Fibroblast of lung (primary cell): ENCODE measurements at regions not wholly inside any gene's neighbourhood (a gene's known extent, or its start where the extent isn't known, plus 50 kb on each side); places are given as distances from the start of the nearest gene placed in this dataset.

Experiments used
- DNase-seq, 2 donors: peaks; one replicate each; pipeline versions ENCODE4 v3.0.0 to v3.0.0-alpha.2; 2010; ENCODE audit warnings: low read depth in 2 of 2
- H2AFZ ChIP-seq: 2 replicates; pipeline ENCODE4 v1.5.1; 2012; ENCODE audit warnings: low read length, control low read depth, inconsistent platforms
- H3K27ac ChIP-seq: 2 replicates; pipeline ENCODE4 v1.5.1; 2011; ENCODE audit warnings: low read length, control low read depth; ENCODE audit not compliant: insufficient read depth
- H3K27me3 ChIP-seq: 2 replicates; pipeline ENCODE4 v1.5.1; 2011; ENCODE audit warnings: mild to moderate bottlenecking, low read length; ENCODE audit not compliant: control insufficient read depth, insufficient read depth
- H3K36me3 ChIP-seq: 2 replicates; pipeline ENCODE4 v1.5.1; 2011; ENCODE audit warnings: low read length; ENCODE audit not compliant: control insufficient read depth, insufficient read depth
- H3K4me1 ChIP-seq: 2 replicates; pipeline ENCODE4 v1.5.1; 2011; ENCODE audit warnings: low read length; ENCODE audit not compliant: control insufficient read depth, insufficient read depth; ENCODE audit errors: extremely low read depth
- H3K4me2 ChIP-seq: 2 replicates; pipeline ENCODE4 v1.5.1; 2011; ENCODE audit warnings: low read length, control low read depth; ENCODE audit not compliant: insufficient read depth; ENCODE audit errors: extremely low read depth
- H3K4me3 ChIP-seq, 4 experiments: fragments of 200-600 bp in 1 of 4; sonication (generic) in 1 of 4; replicated peaks in 1 of 4; 2 replicates each; pipeline ENCODE4 v1.5.1; 2011 to 2016; ENCODE audit warnings: low read length in 4 of 4, low read depth in 3 of 4, mild to moderate bottlenecking in 3 of 4, control low read depth in 2 of 4, inconsistent platforms in 1 of 4, mixed read lengths in 1 of 4; ENCODE audit not compliant: insufficient read depth in 1 of 4; ENCODE audit errors: control extremely low read depth in 1 of 4
- H3K79me2 ChIP-seq: 2 replicates; pipeline ENCODE4 v1.5.1; 2012; ENCODE audit warnings: mild to moderate bottlenecking, low read length, inconsistent platforms; ENCODE audit not compliant: control insufficient read depth, insufficient read depth
- H3K9ac ChIP-seq: 2 replicates; pipeline ENCODE4 v1.5.1; 2011; ENCODE audit warnings: mild to moderate bottlenecking, low read length, control low read depth; ENCODE audit not compliant: insufficient read depth
- H3K9me3 ChIP-seq: 2 replicates; pipeline ENCODE4 v1.5.1; 2012; ENCODE audit warnings: low read depth, low read length; ENCODE audit not compliant: control insufficient read depth, insufficient read depth
- H4K20me1 ChIP-seq: 2 replicates; pipeline ENCODE4 v1.5.1; 2011; ENCODE audit warnings: low read length; ENCODE audit not compliant: control insufficient read depth, insufficient read depth; ENCODE audit errors: extremely low read depth
- EZH2 ChIP-seq: IDR thresholded peaks from 2 replicates; pipeline ENCODE4 v1.5.1; 2012; ENCODE audit warnings: low read length, control low read depth, mild to moderate bottlenecking; ENCODE audit errors: missing control alignments
- TF ChIP-seq, protein P1 (sequence below), 2 donors: IDR thresholded peaks in 1 of 2; conservative IDR thresholded peaks in 1 of 2; 1 replicate in 1 of 2; 2 replicates in 1 of 2; pipeline ENCODE4 v1.5.1; 2011 to 2012; ENCODE audit warnings: low read length in 2 of 2, control low read depth in 1 of 2, inconsistent platforms in 1 of 2, low read depth in 1 of 2, mild to moderate bottlenecking in 1 of 2

DNA sequence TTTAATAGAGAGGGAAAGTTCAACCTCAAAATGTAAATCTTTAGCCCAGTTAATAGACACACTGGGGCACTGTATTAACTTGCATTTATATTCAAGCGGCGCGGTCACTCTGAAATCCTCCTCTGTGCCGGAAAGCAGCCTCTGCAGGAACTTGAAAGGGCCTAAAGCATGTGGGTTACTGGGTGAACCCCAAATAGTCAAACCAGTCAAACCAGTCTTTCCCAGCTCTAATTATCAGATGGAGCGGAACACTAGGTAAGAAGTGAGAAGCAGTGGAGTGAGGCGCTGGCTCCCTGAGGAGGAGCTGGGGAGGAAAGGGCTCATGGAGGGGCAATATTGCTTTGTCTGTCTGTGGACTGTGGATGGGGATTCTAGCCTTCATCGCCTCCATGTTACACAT is 531.3 kb downstream of the QKI start:
- H3K4me3 ChIP-seq = no peak overlapping the region
- H3K4me1 ChIP-seq = peaks cover 2% of the 10 kb centered on the region
- no peaks in the 10 kb centered on the region for H4K20me1 ChIP-seq
- H3K9me3 ChIP-seq = no peaks in the 10 kb centered on the region
- H3K36me3 ChIP-seq = no peaks in the 10 kb centered on the region
- no peak overlapping the region for H2AFZ ChIP-seq
- H3K27me3 ChIP-seq = no peaks in the 10 kb centered on the region
- H3K79me2 ChIP-seq = no peaks in the 10 kb centered on the region
- TF ChIP-seq, protein P1, sequence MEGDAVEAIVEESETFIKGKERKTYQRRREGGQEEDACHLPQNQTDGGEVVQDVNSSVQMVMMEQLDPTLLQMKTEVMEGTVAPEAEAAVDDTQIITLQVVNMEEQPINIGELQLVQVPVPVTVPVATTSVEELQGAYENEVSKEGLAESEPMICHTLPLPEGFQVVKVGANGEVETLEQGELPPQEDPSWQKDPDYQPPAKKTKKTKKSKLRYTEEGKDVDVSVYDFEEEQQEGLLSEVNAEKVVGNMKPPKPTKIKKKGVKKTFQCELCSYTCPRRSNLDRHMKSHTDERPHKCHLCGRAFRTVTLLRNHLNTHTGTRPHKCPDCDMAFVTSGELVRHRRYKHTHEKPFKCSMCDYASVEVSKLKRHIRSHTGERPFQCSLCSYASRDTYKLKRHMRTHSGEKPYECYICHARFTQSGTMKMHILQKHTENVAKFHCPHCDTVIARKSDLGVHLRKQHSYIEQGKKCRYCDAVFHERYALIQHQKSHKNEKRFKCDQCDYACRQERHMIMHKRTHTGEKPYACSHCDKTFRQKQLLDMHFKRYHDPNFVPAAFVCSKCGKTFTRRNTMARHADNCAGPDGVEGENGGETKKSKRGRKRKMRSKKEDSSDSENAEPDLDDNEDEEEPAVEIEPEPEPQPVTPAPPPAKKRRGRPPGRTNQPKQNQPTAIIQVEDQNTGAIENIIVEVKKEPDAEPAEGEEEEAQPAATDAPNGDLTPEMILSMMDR (conservative IDR thresholded peaks at IDR 0.05 in 1 of 2, IDR thresholded peaks at IDR 0.05 in 1 of 2; ENCODE audit: low read depth in 1 of 2, low read length in 2 of 2) = no peak
- TF ChIP-seq EZH2 = no peak
- no peak for DNase-seq
- no peak overlapping the region for H3K27ac ChIP-seq
- no peak overlapping the region for H3K4me2 ChIP-seq
- H3K9ac ChIP-seq = no peak overlapping the region

DNA sequence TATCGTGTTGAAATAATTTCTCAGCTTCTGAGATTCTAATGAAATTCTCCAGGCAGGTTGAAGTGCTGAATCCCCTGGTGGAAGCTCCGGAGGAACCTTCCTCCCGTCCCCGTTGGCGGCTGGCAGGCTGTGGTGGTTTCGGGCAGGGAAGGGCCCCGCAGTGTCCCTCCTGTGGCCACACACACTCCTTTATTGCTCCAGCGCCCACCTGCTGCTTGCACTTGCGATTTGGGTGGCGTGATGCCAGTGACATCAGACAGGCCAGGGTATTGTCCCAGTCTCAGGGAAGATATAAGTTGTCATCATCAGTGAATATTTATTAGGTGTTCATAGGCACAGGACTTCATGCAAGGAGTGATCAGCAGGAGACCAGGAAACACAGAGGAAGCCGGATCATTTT is 530.4 kb downstream of the QKI start:
- Histone ChIP-seq H4K20me1 (no peaks in the 10 kb centered on the region), H3K27ac (no peak overlapping the region), H3K4me2 (no peak overlapping the region), H2AFZ (no peak overlapping the region), H3K9me3 (no peaks in the 10 kb centered on the region), H3K27me3 (no peaks in the 10 kb centered on the region), H3K9ac (no peak overlapping the region), H3K79me2 (no peaks in the 10 kb centered on the region), H3K4me1 (peaks cover 2% of the 10 kb centered on the region), H3K4me3 (no peak overlapping the region), H3K36me3 (no peaks in the 10 kb centered on the region)
- TF ChIP-seq EZH2 = no peak
- TF ChIP-seq, protein P1 (conservative IDR thresholded peaks at IDR 0.05 in 1 of 2, IDR thresholded peaks at IDR 0.05 in 1 of 2; ENCODE audit: low read depth in 1 of 2, low read length in 2 of 2) = no peak
- DNase-seq = no peak

DNA sequence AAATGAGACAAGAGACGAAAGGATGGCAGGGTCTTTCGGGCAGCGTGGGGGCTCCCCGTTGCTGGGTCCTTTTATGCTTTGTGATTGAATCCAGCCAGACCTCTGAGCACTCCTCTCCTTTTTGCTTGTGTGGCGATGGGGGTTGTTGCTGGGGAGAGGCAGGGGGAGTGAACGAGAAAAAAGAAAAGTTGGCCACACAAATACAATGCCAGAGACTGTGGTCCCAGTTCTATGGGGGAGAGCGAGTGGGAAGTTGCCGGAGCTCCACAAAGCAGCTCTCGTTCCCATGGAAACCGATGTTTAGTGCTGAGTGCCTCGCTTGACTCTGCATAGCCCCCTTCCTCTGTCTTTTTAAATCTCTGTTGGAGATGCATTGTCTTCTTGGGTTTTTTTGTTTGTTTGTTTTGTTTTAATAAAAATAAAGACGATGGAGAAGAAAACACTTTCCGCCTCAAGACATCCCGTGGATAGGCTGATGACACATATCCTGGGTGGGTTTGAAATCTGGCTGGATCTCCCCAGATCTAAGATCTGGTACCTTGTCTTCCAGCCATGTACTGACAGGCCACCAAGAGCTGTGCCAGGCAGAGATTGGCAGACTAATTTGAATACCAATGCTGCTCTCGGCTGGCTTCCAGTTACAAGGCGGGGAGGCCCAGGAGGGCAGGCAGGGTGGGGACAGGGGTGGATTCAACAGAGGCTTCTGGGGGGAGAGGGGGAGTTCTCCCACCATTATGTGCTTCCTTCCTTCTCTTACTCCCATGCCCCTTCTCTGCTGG is 529.3 kb downstream of the QKI start:
- peak overlapping the region in 1 of 4 experiments; percentile 43 for H3K4me3 ChIP-seq
- no peaks in the 10 kb centered on the region for H3K36me3 ChIP-seq
- DNase-seq = peak; percentile 48 to 52
- no peak overlapping the region for H3K27ac ChIP-seq
- H4K20me1 ChIP-seq = no peaks in the 10 kb centered on the region
- peaks cover 2% of the 10 kb centered on the region for H3K4me1 ChIP-seq
- H3K27me3 ChIP-seq = no peaks in the 10 kb centered on the region
- no peak overlapping the region for H3K9ac ChIP-seq
- H3K4me2 ChIP-seq = peak overlapping the region; percentile 55
- H3K79me2 ChIP-seq = no peaks in the 10 kb centered on the region
- TF ChIP-seq EZH2 = no peak
- TF ChIP-seq, protein P1 (conservative IDR thresholded peaks at IDR 0.05 in 1 of 2, IDR thresholded peaks at IDR 0.05 in 1 of 2; ENCODE audit: low read depth in 1 of 2, low read length in 2 of 2) = no peak
- H2AFZ ChIP-seq = peak overlapping the region; percentile 29
- no peaks in the 10 kb centered on the region for H3K9me3 ChIP-seq
